OCI-LY7 (cell line): ENCODE measurements at regions not wholly inside any gene's neighbourhood (a gene's known extent, or its start where the extent isn't known, plus 50 kb on each side); places are given as distances from the start of the nearest gene placed in this dataset.

Experiments used
- BruUV-seq: library from RNA; stranded (reverse); fragments of 400-500 nt; replicated peaks from 2 replicates; lab custom pipeline; 2021; lab: Mats Ljungman, UMichigan
- CTCF ChIA-PET: fragments of 300-600 bp; sonication (Branson Sonifier 250); formaldehyde crosslinking; loops from one replicate; lab custom pipeline; 2022; ENCODE audit warnings: antibody characterized with exemption; ENCODE audit not compliant: unreplicated experiment; lab: Charles Lee
- POLR2A ChIA-PET: fragments of 300-600 bp; sonication (Branson Sonifier 250); formaldehyde crosslinking; loops from one replicate; lab custom pipeline; 2022; ENCODE audit warnings: antibody characterized with exemption; lab: Charles Lee
- DNase-seq: peaks from one replicate; pipeline ENCODE4 v3.0.0-alpha.2; 2015; ENCODE audit warnings: low spot score
- H2AFZ ChIP-seq: fragments of 200-600 bp; sonication (generic), shearing (Covaris generic); 2 replicates; pipeline ENCODE4 v1.6.1; 2014; ENCODE audit warnings: mild to moderate bottlenecking, antibody characterized with exemption, low read length, moderate library complexity
- H3K27ac ChIP-seq: fragments of 200-600 bp; sonication (generic); 2 replicates; pipeline ENCODE4 v1.5.1; 2014; ENCODE audit warnings: mixed run types, low read depth, mild to moderate bottlenecking, moderate library complexity, low read length, inconsistent platforms; ENCODE audit not compliant: poor library complexity, severe bottlenecking
- H3K36me3 ChIP-seq: fragments of 200-600 bp; sonication (generic); 2 replicates; pipeline ENCODE4 v1.6.1; 2014; ENCODE audit warnings: mild to moderate bottlenecking, antibody characterized with exemption, low read length, moderate library complexity, mixed read lengths; ENCODE audit not compliant: insufficient read depth
- H3K4me1 ChIP-seq: fragments of 200-600 bp; sonication (generic); 2 replicates; pipeline ENCODE4 v1.5.1; 2014; ENCODE audit warnings: mild to moderate bottlenecking, low read length; ENCODE audit not compliant: insufficient read depth, poor library complexity, severe bottlenecking
- H3K4me2 ChIP-seq: fragments of 200-600 bp; sonication (generic); 2 replicates; pipeline ENCODE4 v1.6.1; 2014; ENCODE audit warnings: mild to moderate bottlenecking, low read length
- H3K4me3 ChIP-seq: fragments of 200-600 bp; sonication (generic); 2 replicates; pipeline ENCODE4 v1.5.1; 2014; ENCODE audit warnings: mild to moderate bottlenecking, low read depth, low read length; ENCODE audit not compliant: poor library complexity, severe bottlenecking
- H3K79me2 ChIP-seq: fragments of 200-600 bp; sonication (generic); 2 replicates; pipeline ENCODE4 v1.6.1; 2016; ENCODE audit warnings: low read depth, mild to moderate bottlenecking, low read length, moderate library complexity, mixed read lengths; ENCODE audit not compliant: insufficient read depth
- H3K9me2 ChIP-seq: fragments of 200-600 bp; sonication (generic); 2 replicates; pipeline ENCODE4 v1.6.1; 2016; ENCODE audit warnings: mild to moderate bottlenecking, low read length, mixed read lengths; ENCODE audit not compliant: insufficient read depth
- H3K9me3 ChIP-seq: fragments of 200-600 bp; sonication (generic); 2 replicates; pipeline ENCODE4 v1.6.1; 2014; ENCODE audit warnings: mild to moderate bottlenecking, mixed run types, low read length, mixed read lengths
- H4K20me1 ChIP-seq: fragments of 200-600 bp; sonication (generic); 2 replicates; pipeline ENCODE4 v1.6.1; 2014; ENCODE audit warnings: mild to moderate bottlenecking, antibody characterized with exemption, low read length, moderate library complexity, mixed read lengths; ENCODE audit not compliant: insufficient read depth
- EZH2phosphoT487 ChIP-seq: fragments of 200-600 bp; sonication (generic); IDR thresholded peaks from 2 replicates; pipeline ENCODE4 v1.6.1; 2018; ENCODE audit warnings: low read depth, borderline replicate concordance, mild to moderate bottlenecking, mixed run types, antibody characterized with exemption, low read length, moderate library complexity, mixed read lengths
- intact Hi-C: fragments of 100-400 bp; cut with micrococcal nuclease; formaldehyde crosslinking; loops from one replicate; pipeline ENCODE4 v1.10.0; 2022; ENCODE audit not compliant: unreplicated experiment
- TF ChIP-seq, protein P1 (sequence below): fragments of 200-600 bp; sonication (generic); conservative IDR thresholded peaks from 2 replicates; pipeline ENCODE4 v1.5.1; 2014; ENCODE audit warnings: mild to moderate bottlenecking, antibody characterized with exemption, low read length, moderate library complexity, mixed read lengths

DNA sequence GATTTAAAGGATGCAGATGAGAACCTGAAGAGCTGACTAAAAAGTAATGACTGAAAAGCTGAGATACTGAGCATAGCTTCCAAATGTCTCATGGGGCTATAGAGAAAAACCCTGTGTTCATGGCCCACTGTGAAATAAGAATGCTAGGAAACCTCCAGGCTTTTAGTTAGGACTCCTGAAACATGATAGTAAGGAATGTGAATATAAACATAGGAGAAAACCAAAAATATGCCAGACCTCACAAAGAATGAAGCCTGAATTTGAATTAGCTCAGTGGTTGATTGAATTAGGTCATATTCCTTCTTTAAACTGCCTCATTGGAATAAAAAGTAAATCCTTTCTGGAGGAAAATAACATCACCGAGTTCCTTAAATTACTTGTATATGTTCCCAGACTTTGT is 194.5 kb upstream of the NXPH2 start:
- H3K9me2 ChIP-seq, result no peaks in the 10 kb centered on the region
- no peaks in the 10 kb centered on the region for H3K36me3 ChIP-seq
- H3K79me2 ChIP-seq, result no peaks in the 10 kb centered on the region
- ChIA-PET POLR2A (no interaction called here), CTCF (no interaction called here)
- TF ChIP-seq, protein P1, sequence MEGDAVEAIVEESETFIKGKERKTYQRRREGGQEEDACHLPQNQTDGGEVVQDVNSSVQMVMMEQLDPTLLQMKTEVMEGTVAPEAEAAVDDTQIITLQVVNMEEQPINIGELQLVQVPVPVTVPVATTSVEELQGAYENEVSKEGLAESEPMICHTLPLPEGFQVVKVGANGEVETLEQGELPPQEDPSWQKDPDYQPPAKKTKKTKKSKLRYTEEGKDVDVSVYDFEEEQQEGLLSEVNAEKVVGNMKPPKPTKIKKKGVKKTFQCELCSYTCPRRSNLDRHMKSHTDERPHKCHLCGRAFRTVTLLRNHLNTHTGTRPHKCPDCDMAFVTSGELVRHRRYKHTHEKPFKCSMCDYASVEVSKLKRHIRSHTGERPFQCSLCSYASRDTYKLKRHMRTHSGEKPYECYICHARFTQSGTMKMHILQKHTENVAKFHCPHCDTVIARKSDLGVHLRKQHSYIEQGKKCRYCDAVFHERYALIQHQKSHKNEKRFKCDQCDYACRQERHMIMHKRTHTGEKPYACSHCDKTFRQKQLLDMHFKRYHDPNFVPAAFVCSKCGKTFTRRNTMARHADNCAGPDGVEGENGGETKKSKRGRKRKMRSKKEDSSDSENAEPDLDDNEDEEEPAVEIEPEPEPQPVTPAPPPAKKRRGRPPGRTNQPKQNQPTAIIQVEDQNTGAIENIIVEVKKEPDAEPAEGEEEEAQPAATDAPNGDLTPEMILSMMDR, result no peak
- TF ChIP-seq EZH2phosphoT487, result no peak
- H3K9me3 ChIP-seq, result no peaks in the 10 kb centered on the region
- H3K4me2 ChIP-seq, result no peak overlapping the region
- DNase-seq, result no peak
- intact Hi-C loops, result no loop called here
- H3K4me1 ChIP-seq, result no peaks in the 10 kb centered on the region
- BruUV-seq, result no TSS peak
- no peak overlapping the region for H2AFZ ChIP-seq
- no peaks in the 10 kb centered on the region for H4K20me1 ChIP-seq
- no peak overlapping the region for H3K27ac ChIP-seq
- H3K4me3 ChIP-seq, result no peak overlapping the region

DNA sequence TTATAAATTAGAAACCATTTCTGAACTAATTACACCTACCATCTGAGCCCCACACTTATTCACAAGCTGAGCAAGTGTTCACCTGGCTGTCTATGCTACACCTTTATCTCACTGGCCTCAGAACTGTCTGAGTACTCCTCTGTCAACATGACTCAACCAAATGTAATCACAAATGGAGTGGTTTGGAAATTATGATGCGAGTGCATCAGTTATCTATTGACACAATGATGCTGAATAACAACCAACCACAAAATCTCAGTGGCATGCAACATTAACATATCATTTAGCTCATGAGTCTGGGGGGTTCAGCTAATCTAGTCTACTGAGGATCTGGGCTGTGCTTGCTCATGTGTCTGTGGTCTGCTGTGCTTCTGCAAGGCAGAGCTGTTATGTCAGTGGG is 184.2 kb upstream of the NXPH2 start:
- BruUV-seq, result no TSS peak
- CTCF ChIA-PET, result no interaction called here
- intact Hi-C loops, result no loop called here
- Histone ChIP-seq H3K4me2 (no peak overlapping the region), H3K9me2 (no peaks in the 10 kb centered on the region), H3K79me2 (no peaks in the 10 kb centered on the region), H2AFZ (no peak overlapping the region), H3K36me3 (no peaks in the 10 kb centered on the region), H3K27ac (no peak overlapping the region), H3K9me3 (no peaks in the 10 kb centered on the region), H4K20me1 (no peaks in the 10 kb centered on the region), H3K4me1 (no peaks in the 10 kb centered on the region), H3K4me3 (no peak overlapping the region)
- DNase-seq, result no peak
- POLR2A ChIA-PET, result interaction anchor here (0.5 kb wide), 1 partner anchor 108 kb away, joined by 3 read pairs; no protein-coding TSS in a partner anchor
- TF ChIP-seq, protein P1, result no peak
- no peak for TF ChIP-seq EZH2phosphoT487

DNA sequence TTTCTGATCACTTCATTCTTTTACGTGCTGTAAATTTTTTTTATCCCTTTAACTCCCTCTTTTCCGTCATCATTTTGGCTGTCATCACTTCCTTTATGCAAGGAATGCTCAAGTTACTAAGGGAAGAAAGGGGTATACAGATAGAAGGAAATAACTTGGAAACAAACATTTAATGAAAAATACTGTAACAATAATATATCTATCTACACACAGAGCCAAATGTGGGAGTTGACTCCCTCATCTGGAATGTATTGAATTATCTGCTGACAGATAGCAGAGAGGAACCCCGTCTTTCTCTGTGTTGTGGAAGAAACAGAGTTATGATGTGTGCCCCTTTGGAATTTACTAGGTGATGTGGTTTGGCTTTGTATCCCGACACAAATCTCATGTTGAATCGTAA is 182.5 kb upstream of the NXPH2 start:
- Histone ChIP-seq H3K4me1 (no peaks in the 10 kb centered on the region), H2AFZ (no peak overlapping the region), H4K20me1 (no peaks in the 10 kb centered on the region), H3K27ac (no peak overlapping the region), H3K4me3 (no peak overlapping the region), H3K36me3 (no peaks in the 10 kb centered on the region), H3K9me2 (no peaks in the 10 kb centered on the region), H3K4me2 (no peak overlapping the region), H3K79me2 (no peaks in the 10 kb centered on the region), H3K9me3 (no peaks in the 10 kb centered on the region)
- intact Hi-C loops, result no loop called here
- ChIA-PET POLR2A (no interaction called here), CTCF (no interaction called here)
- BruUV-seq, result no TSS peak
- TF ChIP-seq, protein P1, result no peak
- no peak for TF ChIP-seq EZH2phosphoT487
- no peak for DNase-seq
